Panc1 (cell line): ENCODE measurements at regions not wholly inside any gene's neighbourhood (a gene's known extent, or its start where the extent isn't known, plus 50 kb on each side); places are given as distances from the start of the nearest gene placed in this dataset.

Source experiments
- ATAC-seq: fragments of 200-7000 bp; cut with Tn5 transposase; 2 replicates; pipeline ENCODE4 v1.9.1; 2020; ENCODE audit warnings: mild to moderate bottlenecking, moderate library complexity
- BruUV-seq: library from RNA; stranded (reverse); fragments of 400-500 nt; replicated peaks from 2 replicates; lab custom pipeline; 2021; lab: Mats Ljungman, UMichigan
- CTCF ChIA-PET: fragments of 300-600 bp; sonication (Branson Sonifier 250); formaldehyde crosslinking; loops from one replicate; lab custom pipeline; 2022; ENCODE audit warnings: antibody characterized with exemption; lab: Charles Lee
- POLR2A ChIA-PET: fragments of 300-600 bp; sonication (Branson Sonifier 250); formaldehyde crosslinking; loops from one replicate; lab custom pipeline; 2022; ENCODE audit warnings: antibody characterized with exemption; lab: Charles Lee
- DNase-seq: peaks from one replicate; pipeline ENCODE4 v3.0.0-alpha.2; 2010; ENCODE audit warnings: low read depth, low spot score
- H3K27ac ChIP-seq: 2 replicates; pipeline ENCODE4 v1.5.1; 2011; ENCODE audit warnings: mild to moderate bottlenecking, low read length, inconsistent platforms
- H3K27me3 ChIP-seq: fragments of 200-500 bp; sonication (Bioruptor generic); 2 replicates; pipeline ENCODE4 v1.6.0; 2014; ENCODE audit warnings: low read length, inconsistent platforms; ENCODE audit not compliant: control insufficient read depth, insufficient read depth
- H3K36me3 ChIP-seq: fragments of 200-500 bp; sonication (Bioruptor generic); 2 replicates; pipeline ENCODE4 v1.5.1; 2014; ENCODE audit warnings: inconsistent platforms, mild to moderate bottlenecking, low read length, moderate library complexity; ENCODE audit not compliant: control insufficient read depth, insufficient read depth
- H3K4me1 ChIP-seq: 2 replicates; pipeline ENCODE4 v1.5.1; 2011; ENCODE audit warnings: inconsistent platforms, mild to moderate bottlenecking, low read length, moderate library complexity; ENCODE audit not compliant: control insufficient read depth, insufficient read depth
- H3K4me3 ChIP-seq, 2 experiments: 2 replicates each; pipeline ENCODE4 v1.5.1; 2011 to 2012; ENCODE audit warnings: low read depth in 2 of 2, low read length in 2 of 2, mild to moderate bottlenecking in 2 of 2, inconsistent platforms in 1 of 2, moderate library complexity in 1 of 2
- H3K9me3 ChIP-seq: fragments of 200-500 bp; sonication (Bioruptor generic); 2 replicates; pipeline ENCODE4 v1.5.1; 2014; ENCODE audit warnings: low read depth, mild to moderate bottlenecking, inconsistent platforms, low read length, moderate library complexity; ENCODE audit not compliant: control insufficient read depth, insufficient read depth
- POLR2AphosphoS5 ChIP-seq: IDR thresholded peaks from 2 replicates; pipeline ENCODE4 v1.6.1; 2012; ENCODE audit warnings: mild to moderate bottlenecking, low read depth, low read length, moderate library complexity
- SIN3A ChIP-seq: IDR thresholded peaks from 2 replicates; pipeline ENCODE4 v1.6.1; 2012; ENCODE audit warnings: low read depth, mild to moderate bottlenecking, low read length, moderate library complexity, borderline replicate concordance; ENCODE audit not compliant: insufficient read depth
- TCF7L2 ChIP-seq: IDR thresholded peaks from 2 replicates; pipeline ENCODE4 v1.6.1; 2011; ENCODE audit warnings: mild to moderate bottlenecking, low read depth, low read length, inconsistent platforms
- in situ Hi-C: cut with HindIII; loops from 2 replicates; pipeline ENCODE4 v1.10.0; 2016; ENCODE audit warnings: low sequenced_read_pairs, low pct_unique_long_range_greater_than_20kb
- intact Hi-C: fragments of 100-400 bp; cut with micrococcal nuclease; formaldehyde crosslinking; loops from one replicate; pipeline ENCODE4 v1.10.0; 2022; ENCODE audit not compliant: unreplicated experiment
- TF ChIP-seq, protein P1 (sequence below), 2 experiments: IDR thresholded peaks; 2 replicates each; pipeline ENCODE4 v1.6.1; 2011 to 2012; ENCODE audit warnings: low read depth in 2 of 2, control low read depth in 1 of 2, low read length in 1 of 2, mild to moderate bottlenecking in 1 of 2, moderate library complexity in 1 of 2; ENCODE audit not compliant: insufficient read depth in 1 of 2
- TF ChIP-seq, protein P2 (sequence below): fragments of 450-650 bp; IDR thresholded peaks from 2 replicates; pipeline ENCODE4 v1.5.1; 2017; ENCODE audit warnings: mild to moderate bottlenecking

DNA sequence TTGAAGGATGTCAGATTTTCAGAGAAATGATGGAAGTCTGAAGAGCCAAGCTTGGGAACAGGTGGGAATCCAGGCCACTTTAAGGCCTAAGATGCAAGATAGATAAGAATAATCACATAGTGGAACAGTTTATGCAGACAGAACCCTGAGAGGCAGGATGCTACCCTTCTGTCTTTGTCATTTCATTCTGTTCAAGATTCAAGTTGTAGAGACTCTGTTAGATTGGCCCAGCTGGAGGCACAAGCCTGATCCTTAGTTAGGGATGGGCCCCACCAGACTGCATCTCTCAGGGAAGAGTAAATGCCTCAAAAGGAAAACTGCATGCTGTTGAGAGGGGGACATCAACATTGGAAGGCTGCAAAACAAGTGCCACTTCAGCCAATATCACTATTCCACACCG, 287.0 kb downstream of the PCNX1 start:
- H3K9me3 ChIP-seq, result no peaks in the 10 kb centered on the region
- no peak overlapping the region for H3K27ac ChIP-seq
- no peaks in the 10 kb centered on the region for H3K36me3 ChIP-seq
- BruUV-seq, result no TSS peak
- POLR2A ChIA-PET, result no interaction called here
- H3K4me1 ChIP-seq, result no peaks in the 10 kb centered on the region
- CTCF ChIA-PET, result no interaction called here
- H3K4me3 ChIP-seq, result no peak overlapping the region
- TF ChIP-seq POLR2AphosphoS5, result no peak
- TF ChIP-seq, protein P1, sequence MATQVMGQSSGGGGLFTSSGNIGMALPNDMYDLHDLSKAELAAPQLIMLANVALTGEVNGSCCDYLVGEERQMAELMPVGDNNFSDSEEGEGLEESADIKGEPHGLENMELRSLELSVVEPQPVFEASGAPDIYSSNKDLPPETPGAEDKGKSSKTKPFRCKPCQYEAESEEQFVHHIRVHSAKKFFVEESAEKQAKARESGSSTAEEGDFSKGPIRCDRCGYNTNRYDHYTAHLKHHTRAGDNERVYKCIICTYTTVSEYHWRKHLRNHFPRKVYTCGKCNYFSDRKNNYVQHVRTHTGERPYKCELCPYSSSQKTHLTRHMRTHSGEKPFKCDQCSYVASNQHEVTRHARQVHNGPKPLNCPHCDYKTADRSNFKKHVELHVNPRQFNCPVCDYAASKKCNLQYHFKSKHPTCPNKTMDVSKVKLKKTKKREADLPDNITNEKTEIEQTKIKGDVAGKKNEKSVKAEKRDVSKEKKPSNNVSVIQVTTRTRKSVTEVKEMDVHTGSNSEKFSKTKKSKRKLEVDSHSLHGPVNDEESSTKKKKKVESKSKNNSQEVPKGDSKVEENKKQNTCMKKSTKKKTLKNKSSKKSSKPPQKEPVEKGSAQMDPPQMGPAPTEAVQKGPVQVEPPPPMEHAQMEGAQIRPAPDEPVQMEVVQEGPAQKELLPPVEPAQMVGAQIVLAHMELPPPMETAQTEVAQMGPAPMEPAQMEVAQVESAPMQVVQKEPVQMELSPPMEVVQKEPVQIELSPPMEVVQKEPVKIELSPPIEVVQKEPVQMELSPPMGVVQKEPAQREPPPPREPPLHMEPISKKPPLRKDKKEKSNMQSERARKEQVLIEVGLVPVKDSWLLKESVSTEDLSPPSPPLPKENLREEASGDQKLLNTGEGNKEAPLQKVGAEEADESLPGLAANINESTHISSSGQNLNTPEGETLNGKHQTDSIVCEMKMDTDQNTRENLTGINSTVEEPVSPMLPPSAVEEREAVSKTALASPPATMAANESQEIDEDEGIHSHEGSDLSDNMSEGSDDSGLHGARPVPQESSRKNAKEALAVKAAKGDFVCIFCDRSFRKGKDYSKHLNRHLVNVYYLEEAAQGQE (IDR thresholded peaks at IDR 0.05; ENCODE audit: insufficient read depth in 1 of 2, low read depth in 2 of 2, low read length in 1 of 2), result no peak
- TF ChIP-seq, protein P2, sequence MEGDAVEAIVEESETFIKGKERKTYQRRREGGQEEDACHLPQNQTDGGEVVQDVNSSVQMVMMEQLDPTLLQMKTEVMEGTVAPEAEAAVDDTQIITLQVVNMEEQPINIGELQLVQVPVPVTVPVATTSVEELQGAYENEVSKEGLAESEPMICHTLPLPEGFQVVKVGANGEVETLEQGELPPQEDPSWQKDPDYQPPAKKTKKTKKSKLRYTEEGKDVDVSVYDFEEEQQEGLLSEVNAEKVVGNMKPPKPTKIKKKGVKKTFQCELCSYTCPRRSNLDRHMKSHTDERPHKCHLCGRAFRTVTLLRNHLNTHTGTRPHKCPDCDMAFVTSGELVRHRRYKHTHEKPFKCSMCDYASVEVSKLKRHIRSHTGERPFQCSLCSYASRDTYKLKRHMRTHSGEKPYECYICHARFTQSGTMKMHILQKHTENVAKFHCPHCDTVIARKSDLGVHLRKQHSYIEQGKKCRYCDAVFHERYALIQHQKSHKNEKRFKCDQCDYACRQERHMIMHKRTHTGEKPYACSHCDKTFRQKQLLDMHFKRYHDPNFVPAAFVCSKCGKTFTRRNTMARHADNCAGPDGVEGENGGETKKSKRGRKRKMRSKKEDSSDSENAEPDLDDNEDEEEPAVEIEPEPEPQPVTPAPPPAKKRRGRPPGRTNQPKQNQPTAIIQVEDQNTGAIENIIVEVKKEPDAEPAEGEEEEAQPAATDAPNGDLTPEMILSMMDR, result no peak
- no peak for TF ChIP-seq TCF7L2
- no peak for TF ChIP-seq SIN3A
- DNase-seq, result no peak
- ATAC-seq, result no peak
- H3K27me3 ChIP-seq, result peaks cover 5% of the 10 kb centered on the region; the same call in 1 of the 2 replicates
- intact Hi-C loops, result no loop called here
- in situ Hi-C loops, result no loop called here

DNA sequence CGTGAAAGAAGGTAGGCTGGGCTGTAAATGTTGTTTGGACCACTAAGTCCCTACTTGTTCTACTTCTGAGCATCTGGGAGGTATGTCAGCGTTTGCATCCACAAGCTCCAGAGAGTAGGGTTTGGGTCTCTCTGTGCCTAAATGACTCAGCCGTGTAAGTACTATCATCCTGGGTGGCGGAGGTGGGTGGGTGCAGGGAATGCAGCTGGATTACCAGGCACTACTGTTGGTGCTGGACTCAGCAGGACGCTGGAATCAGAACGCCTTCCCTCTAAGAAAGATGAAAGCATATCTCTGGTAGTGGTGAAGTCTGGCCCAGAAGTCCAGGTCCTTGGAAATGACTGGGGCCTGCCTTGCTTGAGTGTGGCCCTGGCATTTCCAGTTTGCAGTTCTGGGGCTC, 289.7 kb downstream of the PCNX1 start:
- Histone ChIP-seq H3K9me3 (no peaks in the 10 kb centered on the region), H3K27me3 (no peaks in the 10 kb centered on the region), H3K4me3 (no peak overlapping the region), H3K4me1 (no peaks in the 10 kb centered on the region), H3K27ac (no peak overlapping the region), H3K36me3 (no peaks in the 10 kb centered on the region)
- ATAC-seq, result no peak
- BruUV-seq, result no TSS peak
- DNase-seq, result no peak
- ChIA-PET POLR2A (no interaction called here), CTCF (no interaction called here)
- in situ Hi-C loops (no loop called here), intact Hi-C loops (no loop called here)
- TF ChIP-seq, protein P1 (IDR thresholded peaks at IDR 0.05; ENCODE audit: insufficient read depth in 1 of 2, low read depth in 2 of 2, low read length in 1 of 2), result no peak
- TF ChIP-seq, protein P2, result no peak
- TF ChIP-seq SIN3A (no peak), TCF7L2 (no peak), POLR2AphosphoS5 (no peak)
